Neural cell (in vitro differentiated cells): ENCODE measurements at regions not wholly inside any gene's neighbourhood (a gene's known extent, or its start where the extent isn't known, plus 50 kb on each side); places are given as distances from the start of the nearest gene placed in this dataset.

ENCODE experiments used
- CTCF ChIP-seq: fragments of 450-650 bp; IDR thresholded peaks from 2 replicates; pipeline ENCODE4 v1.5.1; 2014; ENCODE audit warnings: antibody characterized with exemption, mild to moderate bottlenecking, moderate library complexity; ENCODE audit not compliant: poor library complexity, severe bottlenecking
- EP300 ChIP-seq: fragments of 450-650 bp; conservative IDR thresholded peaks from 2 replicates; pipeline ENCODE4 v1.6.1; 2014; ENCODE audit warnings: antibody characterized with exemption, mild to moderate bottlenecking, moderate library complexity; ENCODE audit not compliant: poor library complexity, severe bottlenecking

- TF ChIP-seq EP300 (no peak), CTCF (no peak)
Observed at GRCh38 chr1:88200545-88200944, 483.5 kb upstream of the PKN2 start.
